Lower lobe of right lung (tissue), 2 donors: ENCODE measurements at regions not wholly inside any gene's neighbourhood (a gene's known extent, or its start where the extent isn't known, plus 50 kb on each side); places are given as distances from the start of the nearest gene placed in this dataset.

ENCODE experiments used
- ATAC-seq, 2 donors: fragments of 200-7000 bp; cut with Tn5 transposase; one replicate each; pipeline ENCODE4 v1.9.1; 2020 to 2022; ENCODE audit warnings: mild to moderate bottlenecking in 2 of 2, moderate library complexity in 2 of 2
- DNase-seq: peaks from one replicate; pipeline ENCODE4 v3.0.0-alpha.2; 2020
- H3K27ac ChIP-seq: fragments of 200-600 bp; one replicate; pipeline ENCODE4 v1.8.0; 2022
- H3K27me3 ChIP-seq: fragments of 200-600 bp; one replicate; pipeline ENCODE4 v1.8.0; 2022; ENCODE audit warnings: low read depth
- H3K36me3 ChIP-seq: fragments of 200-600 bp; one replicate; pipeline ENCODE4 v1.8.0; 2022; ENCODE audit warnings: mild to moderate bottlenecking
- H3K4me1 ChIP-seq: fragments of 200-600 bp; one replicate; pipeline ENCODE4 v1.8.0; 2022
- H3K4me3 ChIP-seq: fragments of 200-600 bp; one replicate; pipeline ENCODE4 v1.8.0; 2022; ENCODE audit warnings: mild to moderate bottlenecking
- H3K9me3 ChIP-seq: fragments of 200-600 bp; one replicate; pipeline ENCODE4 v1.8.0; 2022
- CTCF ChIP-seq: fragments of 200-600 bp; IDR thresholded peaks from one replicate; pipeline ENCODE4 v1.8.0; 2022; ENCODE audit warnings: antibody characterized with exemption, mild to moderate bottlenecking
- intact Hi-C: fragments of 100-400 bp; cut with DNase I; formaldehyde crosslinking; loops from one replicate; pipeline ENCODE4 v1.11.0; 2022
- donor health status: DM: no; HTN: yes; CAD: no; lungs with severe emphysema.

GRCh38 chr2:145304501-145304900 is 784.6 kb upstream of the ZEB2 start:
- DNase-seq (no peak), ATAC-seq (no peak)
- Histone ChIP-seq H3K4me1 (no peaks in the 10 kb centered on the region), H3K27ac (no peak overlapping the region), H3K9me3 (no peaks in the 10 kb centered on the region), H3K36me3 (no peaks in the 10 kb centered on the region), H3K27me3 (no peaks in the 10 kb centered on the region), H3K4me3 (no peak overlapping the region)
- intact Hi-C loops: no loop called here
- no peak for TF ChIP-seq CTCF

- Histone ChIP-seq H3K27ac (no peak overlapping the region), H3K4me3 (no peak overlapping the region), H3K4me1 (no peaks in the 10 kb centered on the region), H3K36me3 (no peaks in the 10 kb centered on the region), H3K9me3 (no peaks in the 10 kb centered on the region), H3K27me3 (no peaks in the 10 kb centered on the region)
- DNase-seq: no peak
- no peak for TF ChIP-seq CTCF
- ATAC-seq: no peak
- intact Hi-C loops: no loop called here
Observed at GRCh38 chr2:145303536-145303935, 783.6 kb upstream of the ZEB2 start.

- TF ChIP-seq CTCF: no peak
- no peak for DNase-seq
- no peak for ATAC-seq
- Histone ChIP-seq H3K9me3 (no peaks in the 10 kb centered on the region), H3K4me3 (no peak overlapping the region), H3K36me3 (no peaks in the 10 kb centered on the region), H3K27me3 (no peaks in the 10 kb centered on the region), H3K4me1 (no peaks in the 10 kb centered on the region), H3K27ac (no peak overlapping the region)
- intact Hi-C loops: no loop called here
Observed at GRCh38 chr2:145302886-145303285, 783.0 kb upstream of the ZEB2 start.

DNA sequence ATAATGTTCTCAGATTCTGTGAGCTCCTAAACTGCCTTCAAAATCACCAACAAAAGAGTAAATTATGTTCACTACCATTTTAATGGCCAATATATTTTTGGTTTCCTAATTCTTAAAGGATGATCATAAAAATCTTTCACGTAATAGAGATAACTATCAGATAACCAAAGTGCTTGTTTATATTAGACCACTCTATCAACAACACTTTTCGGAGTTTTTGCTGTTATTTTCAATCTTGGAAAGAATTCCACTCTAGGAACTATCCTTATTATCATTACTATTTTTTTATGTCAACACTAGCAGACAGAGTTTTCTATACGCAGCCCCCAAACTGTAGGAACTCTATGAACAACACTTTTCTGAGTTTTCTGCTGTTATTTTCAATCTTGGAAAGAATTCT is 782.5 kb upstream of the ZEB2 start:
- H3K27ac ChIP-seq: no peak overlapping the region
- no peak for DNase-seq
- intact Hi-C loops: no loop called here
- ATAC-seq: no peak
- H3K9me3 ChIP-seq: no peaks in the 10 kb centered on the region
- no peak overlapping the region for H3K4me3 ChIP-seq
- H3K4me1 ChIP-seq: no peaks in the 10 kb centered on the region
- TF ChIP-seq CTCF: no peak
- H3K36me3 ChIP-seq: no peaks in the 10 kb centered on the region
- no peaks in the 10 kb centered on the region for H3K27me3 ChIP-seq

- Histone ChIP-seq H3K9me3 (no peaks in the 10 kb centered on the region), H3K36me3 (no peaks in the 10 kb centered on the region), H3K4me3 (no peak overlapping the region), H3K4me1 (no peaks in the 10 kb centered on the region), H3K27me3 (no peaks in the 10 kb centered on the region), H3K27ac (no peak overlapping the region)
- intact Hi-C loops: no loop called here
- TF ChIP-seq CTCF: no peak
- no peak for DNase-seq
- no peak for ATAC-seq
Observed at GRCh38 chr2:145299368-145299767, 779.4 kb upstream of the ZEB2 start.

- H3K36me3 ChIP-seq: no peaks in the 10 kb centered on the region
- ATAC-seq (no peak), DNase-seq (no peak)
- H3K9me3 ChIP-seq: no peaks in the 10 kb centered on the region
- H3K4me1 ChIP-seq: no peaks in the 10 kb centered on the region
- H3K27me3 ChIP-seq: no peaks in the 10 kb centered on the region
- H3K27ac ChIP-seq: no peak overlapping the region
- H3K4me3 ChIP-seq: no peak overlapping the region
- intact Hi-C loops: no loop called here
- TF ChIP-seq CTCF: no peak
Observed at GRCh38 chr2:145292166-145292565, 772.2 kb upstream of the ZEB2 start.
